ENCODE measurements at regions not wholly inside any gene's neighbourhood (a gene's known extent, or its start where the extent isn't known, plus 50 kb on each side); places are given as distances from the start of the nearest gene placed in this dataset.

GRCh38 chr1:208616776-208617175, 372.6 kb upstream of the PLXNA2 start:
- Histone ChIP-seq H3K4me1 (no peaks in the 10 kb centered on the region), H3K27me3 (no peaks in the 10 kb centered on the region), H3K4me3 (no peak overlapping the region), H3K36me3 (no peaks in the 10 kb centered on the region), H3K9me3 (peaks cover 8 to 14% of the 10 kb centered on the region in 2 donors), H3K27ac (no peak overlapping the region)
- intact Hi-C loops (cut with DNase I; ENCODE audit: low total_unique reads): no loop called here
- in situ Hi-C loops (cut with MboI; ENCODE audit: low pct_ligation_motif_present in 1 of 4, low pct_unique_long_range_greater_than_20kb in 1 of 4, low sequenced_read_pairs in 3 of 4): no loop called here
- no peak for TF ChIP-seq POLR2AphosphoS5 (IDR thresholded peaks at IDR 0.05)
- no peak for TF ChIP-seq CTCF (IDR thresholded peaks at IDR 0.05)
- no peak for TF ChIP-seq EP300 (IDR thresholded peaks at IDR 0.05; ENCODE audit: low read depth)
- TF ChIP-seq POLR2A (IDR thresholded peaks at IDR 0.05): no peak
- no peak for DNase-seq
- 79% methylated on average over 3 of the region's 3 CpGs; no CpG with 5 or more reads in 1 of the 2 donors for WGBS, 2 donors (ENCODE audit: low coverage in 1 of 2)

GRCh38 chr1:208628022-208628914, 384.1 kb upstream of the PLXNA2 start:
- 85 to 88% methylated on average over 7 of the region's 7 CpGs for WGBS, 2 donors (ENCODE audit: low coverage in 1 of 2)
- Histone ChIP-seq H3K4me1 (no peaks in the 10 kb centered on the region), H3K27ac (no peak overlapping the region), H3K27me3 (no peaks in the 10 kb centered on the region), H3K4me3 (no peak overlapping the region), H3K36me3 (no peaks in the 10 kb centered on the region), H3K9me3 (no peaks in the 10 kb centered on the region)
- no peak for DNase-seq
- intact Hi-C loops (cut with DNase I; ENCODE audit: low total_unique reads): no loop called here
- TF ChIP-seq EP300 (IDR thresholded peaks at IDR 0.05; ENCODE audit: low read depth) (no peak), POLR2A (IDR thresholded peaks at IDR 0.05) (no peak), POLR2AphosphoS5 (IDR thresholded peaks at IDR 0.05) (no peak), CTCF (IDR thresholded peaks at IDR 0.05) (no peak)
- in situ Hi-C loops (cut with MboI; ENCODE audit: low pct_ligation_motif_present in 1 of 4, low pct_unique_long_range_greater_than_20kb in 1 of 4, low sequenced_read_pairs in 3 of 4): no loop called here

- H3K4me1 ChIP-seq: no peaks in the 10 kb centered on the region
- intact Hi-C loops (cut with DNase I; ENCODE audit: low total_unique reads) (no loop called here), in situ Hi-C loops (cut with MboI; ENCODE audit: low pct_ligation_motif_present in 1 of 4, low pct_unique_long_range_greater_than_20kb in 1 of 4, low sequenced_read_pairs in 3 of 4) (no loop called here)
- DNase-seq: no peak
- no peaks in the 10 kb centered on the region for H3K27me3 ChIP-seq
- no peak overlapping the region for H3K27ac ChIP-seq
- no peaks in the 10 kb centered on the region for H3K9me3 ChIP-seq
- 56 to 86% methylated on average over 8 of the region's 8 CpGs for WGBS, 2 donors (ENCODE audit: low coverage in 1 of 2)
- H3K4me3 ChIP-seq: no peak overlapping the region
- TF ChIP-seq CTCF (IDR thresholded peaks at IDR 0.05) (no peak), EP300 (IDR thresholded peaks at IDR 0.05; ENCODE audit: low read depth) (no peak), POLR2A (IDR thresholded peaks at IDR 0.05) (no peak), POLR2AphosphoS5 (IDR thresholded peaks at IDR 0.05) (no peak)
- no peaks in the 10 kb centered on the region for H3K36me3 ChIP-seq
Observed at GRCh38 chr1:208631092-208631491, 386.9 kb upstream of the PLXNA2 start.

- WGBS, 2 donors (ENCODE audit: low coverage in 1 of 2): 33 to 71% methylated on average over 1 to 4 of the region's 4 CpGs
- TF ChIP-seq POLR2AphosphoS5 (IDR thresholded peaks at IDR 0.05): no peak
- TF ChIP-seq EP300 (IDR thresholded peaks at IDR 0.05; ENCODE audit: low read depth): no peak
- TF ChIP-seq CTCF (IDR thresholded peaks at IDR 0.05): no peak
- no peak for TF ChIP-seq POLR2A (IDR thresholded peaks at IDR 0.05)
- Histone ChIP-seq H3K9me3 (no peaks in the 10 kb centered on the region), H3K4me1 (no peaks in the 10 kb centered on the region), H3K4me3 (no peak overlapping the region), H3K27ac (no peak overlapping the region), H3K36me3 (no peaks in the 10 kb centered on the region), H3K27me3 (no peaks in the 10 kb centered on the region)
- no peak for DNase-seq
- in situ Hi-C loops (cut with MboI; ENCODE audit: low pct_ligation_motif_present in 1 of 4, low pct_unique_long_range_greater_than_20kb in 1 of 4, low sequenced_read_pairs in 3 of 4) (no loop called here), intact Hi-C loops (cut with DNase I; ENCODE audit: low total_unique reads) (no loop called here)
Observed at GRCh38 chr1:208631506-208631905, 387.3 kb upstream of the PLXNA2 start.
